Activated naive CD4-positive, alpha-beta T cell treated with Interleukin-2 at 50 U/mL for 16 hours (primary cell): ENCODE measurements at regions not wholly inside any gene's neighbourhood (a gene's known extent, or its start where the extent isn't known, plus 50 kb on each side); places are given as distances from the start of the nearest gene placed in this dataset.
"Not testable (repeated sequence)": the region's sequence is repeated elsewhere in the genome, so short reads cannot be mapped to it uniquely, and the experiment has no call there.

Experiments used
- DNase-seq: peaks from one replicate; pipeline ENCODE4 v3.0.0-alpha.2; 2020

DNA sequence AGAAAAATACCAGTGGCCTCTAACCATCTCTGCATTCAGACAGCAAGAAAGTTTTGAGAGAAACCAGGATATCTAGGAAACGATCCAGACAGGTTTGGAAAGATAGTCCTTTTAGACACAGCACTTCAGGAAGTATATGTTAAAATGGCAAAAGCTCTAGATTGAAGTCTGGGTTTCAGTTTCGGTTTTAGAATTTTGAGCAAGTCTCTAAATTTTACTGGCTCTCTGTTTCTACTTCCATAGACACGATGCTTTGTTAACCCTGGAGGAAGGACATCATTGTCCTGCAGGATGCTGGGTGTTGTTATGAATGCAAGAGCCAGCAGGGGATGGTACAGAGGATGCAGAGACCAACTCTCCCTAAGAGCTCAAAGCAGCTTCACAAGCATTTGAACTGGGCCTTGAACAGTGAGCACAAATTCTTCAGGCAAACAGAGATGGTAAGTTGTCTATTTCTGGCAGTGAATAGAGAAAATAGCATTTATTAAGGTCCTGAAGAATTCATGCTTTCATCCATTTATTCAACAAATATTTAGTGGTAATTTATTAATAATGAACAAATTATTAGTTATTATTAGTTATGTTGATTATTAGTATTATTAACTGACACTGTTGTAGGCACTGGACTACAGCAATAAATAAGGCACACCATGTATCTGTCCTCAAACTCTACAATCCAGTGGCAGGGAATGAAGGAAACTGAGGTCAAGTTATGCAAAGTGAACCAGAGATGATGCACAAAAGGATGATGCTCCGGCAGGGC is 152.7 kb upstream of the NRP1 start:
- no peak for DNase-seq

GRCh38 chr10:33485276-33485675 is 150.8 kb upstream of the NRP1 start:
- DNase-seq: no peak

GRCh38 chr10:33484787-33485186 is 150.3 kb upstream of the NRP1 start:
- no peak for DNase-seq

GRCh38 chr10:33483816-33484190 is 149.3 kb upstream of the NRP1 start:
- DNase-seq: no peak

DNA sequence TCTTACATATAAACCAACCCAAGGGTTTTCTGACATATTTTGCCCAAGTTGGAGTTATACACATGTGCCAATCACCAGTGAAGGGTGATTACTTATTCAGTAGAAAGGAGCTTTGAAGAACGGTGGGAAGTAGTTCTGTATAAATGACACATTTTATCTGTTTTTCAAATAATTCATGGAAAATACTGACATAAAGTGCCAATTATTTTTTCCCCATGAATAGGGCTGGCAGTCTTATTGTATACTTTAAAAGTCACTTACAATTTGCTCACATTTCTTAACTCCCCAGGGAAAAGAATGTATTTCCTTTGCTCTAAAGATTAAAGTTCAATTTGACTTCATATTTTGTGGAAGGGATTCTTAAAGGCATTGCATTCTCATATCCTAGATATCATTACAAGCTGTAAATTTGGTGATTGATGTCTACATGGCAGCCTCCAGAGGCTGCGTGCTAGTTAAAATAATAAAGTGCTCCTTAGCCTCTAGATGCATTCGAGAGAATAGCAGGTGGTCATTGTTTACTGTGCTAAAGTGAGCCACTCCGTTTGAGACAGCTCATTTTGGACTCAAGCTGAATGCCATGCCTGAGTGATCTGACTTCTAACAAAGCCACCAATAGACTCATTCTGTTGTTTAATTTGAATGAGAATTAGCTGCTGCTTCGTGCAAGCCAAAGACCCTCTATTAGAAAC is 148.8 kb upstream of the NRP1 start:
- DNase-seq: no peak

- no peak for DNase-seq
These were observed 148.0 kb upstream of the NRP1 start for GRCh38 chr10:33482486-33482885.

DNA sequence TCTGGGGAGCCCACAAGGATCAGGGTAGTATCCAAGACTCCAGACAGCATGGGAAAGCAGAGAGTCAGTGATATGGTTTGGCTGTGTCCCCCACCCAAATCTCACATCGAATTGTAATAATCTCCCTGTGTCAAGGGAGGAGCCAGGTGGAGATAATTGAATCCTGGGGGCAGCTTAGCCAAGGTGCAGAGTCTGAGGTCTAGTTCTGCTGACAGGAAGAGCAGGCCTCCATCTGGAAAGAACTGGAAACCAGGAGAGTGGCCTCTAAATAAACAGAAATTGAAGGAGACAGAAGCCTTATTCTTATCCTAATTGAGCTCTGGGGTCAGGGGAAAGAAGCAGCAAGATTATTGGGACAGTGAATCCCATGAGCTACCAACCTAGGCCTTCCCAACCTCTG is 146.7 kb upstream of the NRP1 start:
- no peak for DNase-seq

GRCh38 chr10:33480417-33480816 is 145.9 kb upstream of the NRP1 start:
- DNase-seq: not testable (repeated sequence)

- no peak for DNase-seq
These were observed 144.2 kb upstream of the NRP1 start for GRCh38 chr10:33478675-33479125.

- DNase-seq: no peak
These were observed 143.7 kb upstream of the NRP1 start for GRCh38 chr10:33478089-33478674.

DNA sequence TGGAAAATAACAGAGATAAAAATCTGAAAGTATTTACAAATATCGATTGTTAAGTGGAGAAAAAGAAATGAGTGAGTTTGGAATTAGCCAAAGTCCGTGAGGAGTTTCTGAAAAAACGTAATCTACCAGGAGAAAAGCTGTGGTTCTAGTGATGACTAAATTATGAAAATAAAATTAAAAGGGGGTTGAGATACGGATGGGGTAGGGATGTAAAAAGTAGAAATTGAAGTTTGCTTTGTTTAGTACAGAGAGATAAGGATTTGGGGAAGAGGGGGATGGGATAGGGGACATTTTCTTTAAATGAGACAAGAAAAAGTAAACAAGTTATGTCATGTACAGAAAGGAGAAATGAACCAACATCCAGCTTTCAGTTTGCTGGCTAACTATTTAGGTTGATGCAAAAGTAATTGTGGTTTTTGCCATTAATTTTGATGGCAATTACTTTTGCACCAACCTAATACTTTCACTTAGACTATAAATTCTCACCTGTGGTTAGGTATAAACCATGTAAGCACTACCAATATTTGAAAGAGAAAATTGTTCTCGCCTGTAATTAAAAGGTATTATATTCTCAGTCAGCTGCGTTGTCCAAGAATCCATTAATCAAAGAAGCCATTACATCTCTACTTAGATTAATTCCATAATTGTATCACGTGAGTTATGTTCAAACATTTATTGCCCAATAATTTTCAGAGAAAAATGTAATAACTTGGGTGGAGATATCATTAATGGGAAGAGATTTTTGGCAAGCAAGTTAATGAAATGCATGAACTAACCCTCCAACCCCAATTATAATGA is 143.0 kb upstream of the NRP1 start:
- no peak for DNase-seq

- no peak for DNase-seq
These were observed 142.3 kb upstream of the NRP1 start for GRCh38 chr10:33476757-33477273.

GRCh38 chr10:33473688-33474087 is 139.2 kb upstream of the NRP1 start:
- DNase-seq: no peak

DNA sequence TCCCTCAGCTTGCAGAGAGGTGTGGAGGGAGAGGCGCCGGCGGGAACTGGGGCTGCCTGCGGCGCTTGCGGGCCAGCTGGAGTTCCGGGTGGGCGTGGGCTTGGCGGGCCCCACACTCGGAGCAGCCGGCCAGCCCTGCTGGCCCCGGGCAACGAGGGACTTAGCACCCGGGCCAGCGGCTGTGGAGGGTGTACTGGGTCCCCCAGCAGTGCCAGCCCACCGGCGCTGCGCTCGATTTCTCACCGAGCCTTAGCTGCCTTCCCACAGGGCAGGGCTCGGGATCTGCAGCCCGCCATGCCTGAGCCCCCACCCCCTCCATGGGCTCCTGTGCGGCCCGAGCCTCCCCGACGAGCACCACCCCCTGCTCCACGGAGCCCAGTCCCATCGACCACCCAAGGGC is 133.5 kb upstream of the NRP1 start:
- not testable (repeated sequence) for DNase-seq

DNA sequence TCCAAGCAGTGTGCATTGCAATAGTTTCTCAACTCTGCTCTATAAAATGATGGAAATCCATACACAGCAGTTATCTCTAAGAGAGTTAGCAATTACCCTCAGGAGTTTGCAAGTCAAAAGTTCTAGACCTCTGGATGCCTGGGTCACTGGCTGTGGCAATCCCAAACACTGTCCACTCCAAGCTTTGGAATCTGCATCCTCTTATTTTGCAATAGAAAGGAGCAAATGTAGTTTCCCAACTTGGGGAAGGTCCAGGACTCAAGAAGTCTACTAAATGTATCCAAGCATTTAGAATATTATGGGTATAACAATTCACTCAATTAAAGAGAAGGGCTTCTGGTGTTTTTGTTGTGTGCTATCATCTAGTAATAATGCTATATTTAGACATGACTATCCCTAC is 131.3 kb upstream of the NRP1 start:
- no peak for DNase-seq

DNA sequence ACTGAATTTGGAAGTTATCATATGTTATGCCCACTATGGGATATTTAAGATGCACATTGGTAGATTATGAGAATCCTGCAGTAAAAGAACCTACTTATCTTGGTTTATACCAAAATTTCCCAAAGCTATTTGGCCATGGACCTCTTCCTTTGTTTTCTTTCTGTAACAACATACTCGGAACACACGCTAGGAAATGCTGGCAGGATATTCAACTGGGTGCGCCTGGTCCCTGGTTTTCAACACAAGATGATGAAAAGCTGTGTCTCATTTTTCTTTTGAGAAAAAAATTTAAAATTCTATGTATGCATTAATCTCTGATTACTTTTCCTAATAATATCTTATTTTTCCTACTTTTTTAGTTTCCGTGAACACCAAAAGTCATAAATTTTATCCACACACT is 128.5 kb upstream of the NRP1 start:
- DNase-seq: no peak

GRCh38 chr10:33461295-33461640 is 126.8 kb upstream of the NRP1 start:
- no peak for DNase-seq

DNA sequence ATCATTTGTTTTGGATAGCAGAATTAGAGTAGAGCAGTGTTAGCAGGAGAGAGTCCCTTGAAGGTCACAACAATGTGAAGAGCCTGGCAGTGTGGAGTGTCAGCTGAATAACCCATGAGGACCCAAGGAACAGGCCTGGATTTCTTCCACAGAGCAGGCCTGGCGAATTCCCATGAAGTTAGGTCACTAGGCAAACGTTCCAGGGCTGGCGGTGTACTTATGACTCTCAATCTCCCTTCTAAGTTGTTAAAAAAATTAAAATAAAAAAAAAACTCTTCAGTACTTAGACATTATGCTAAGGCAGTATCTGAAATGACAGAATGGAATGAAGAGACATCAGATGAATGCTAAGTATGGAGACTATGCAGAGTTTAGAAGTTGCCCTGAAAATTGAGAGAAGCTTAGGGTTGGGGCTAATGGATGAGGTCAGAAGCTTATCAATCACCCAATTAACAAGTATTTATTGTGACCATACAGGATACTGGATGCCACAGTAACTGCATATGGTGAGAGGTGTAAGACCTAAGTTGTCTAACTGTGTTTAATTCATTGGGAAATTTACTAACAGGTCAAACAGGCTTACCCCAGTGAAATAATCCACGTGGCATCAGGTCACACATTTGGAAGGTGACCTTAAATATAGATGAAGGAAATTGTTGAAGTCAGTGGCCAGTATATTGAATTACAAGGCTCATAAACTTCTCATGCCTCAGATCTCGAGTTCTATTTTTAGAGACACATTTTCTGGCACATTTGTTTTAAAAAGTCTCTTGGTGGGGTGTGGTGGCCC is 126.2 kb upstream of the NRP1 start:
- DNase-seq: no peak

DNA sequence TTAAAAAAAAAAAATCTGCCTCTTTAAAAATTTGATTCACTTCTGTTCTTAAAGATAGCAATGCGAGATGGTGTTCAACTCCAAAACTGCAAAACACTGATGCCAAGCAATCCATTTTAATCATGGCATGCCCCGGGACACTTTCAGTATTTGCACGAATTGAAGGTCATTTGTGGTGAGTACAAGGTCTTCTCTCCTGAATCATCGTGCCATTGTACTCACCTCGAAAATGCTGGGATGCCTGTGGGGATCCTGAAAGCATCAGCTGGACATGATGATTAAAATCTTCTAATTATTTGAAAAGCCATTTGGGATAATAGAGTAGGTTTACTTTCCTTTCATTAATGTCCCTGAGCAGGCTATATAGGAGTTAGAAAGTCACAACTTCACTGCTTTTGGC is 125.1 kb upstream of the NRP1 start:
- DNase-seq: no peak

- no peak for DNase-seq
These were observed 120.6 kb upstream of the NRP1 start for GRCh38 chr10:33455029-33455428.

DNA sequence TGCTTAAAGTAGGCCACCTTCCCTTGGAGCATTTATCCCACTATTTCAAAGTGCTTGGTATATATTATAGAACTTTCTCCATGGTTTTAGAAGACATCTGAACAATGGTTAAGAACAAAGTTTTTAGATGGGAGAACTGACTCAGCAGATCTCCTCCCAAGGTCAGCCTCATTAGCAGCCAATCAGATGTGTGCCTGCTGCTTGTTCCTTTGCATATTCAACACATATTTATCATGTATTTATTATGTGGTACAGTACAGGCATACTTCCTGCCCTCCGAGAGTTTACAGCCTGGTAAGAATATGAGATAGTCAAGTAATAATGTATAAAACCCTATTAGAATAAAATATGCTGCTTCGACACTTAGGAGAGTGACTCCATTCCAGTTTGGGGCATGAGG is 120.1 kb upstream of the NRP1 start:
- no peak for DNase-seq
